Middle frontal gyrus (tissue), 1 donor: ENCODE measurements at regions not wholly inside any gene's neighbourhood (a gene's known extent, or its start where the extent isn't known, plus 50 kb on each side); places are given as distances from the start of the nearest gene placed in this dataset.
"Not testable (repeated sequence)": the region's sequence is repeated elsewhere in the genome, so short reads cannot be mapped to it uniquely, and the experiment has no call there.

Source experiments
- DNase-seq: peaks from one replicate; pipeline ENCODE4 v3.0.0-alpha.2; 2015; ENCODE audit warnings: low spot score; ENCODE audit errors: extremely low spot score

GRCh38 chr5:40226906-40227305 is 452.8 kb upstream of the PTGER4 start:
- DNase-seq, result no peak

- DNase-seq, result not testable (repeated sequence)
Observed at GRCh38 chr5:40225147-40225546, 454.6 kb upstream of the PTGER4 start.

- DNase-seq, result no peak
Observed at GRCh38 chr5:40224421-40224820, 455.3 kb upstream of the PTGER4 start.

GRCh38 chr5:40223884-40224402 is 455.8 kb upstream of the PTGER4 start:
- DNase-seq, result no peak

- no peak for DNase-seq
Observed at GRCh38 chr5:40221796-40222195, 457.9 kb upstream of the PTGER4 start.

GRCh38 chr5:40221255-40221654 is 458.5 kb upstream of the PTGER4 start:
- DNase-seq, result no peak

GRCh38 chr5:40220260-40220659 is 459.5 kb upstream of the PTGER4 start:
- DNase-seq, result no peak

GRCh38 chr5:40217553-40217952 is 462.2 kb upstream of the PTGER4 start:
- DNase-seq, result no peak

- DNase-seq, result no peak
Observed at GRCh38 chr5:40210694-40211093, 469.0 kb upstream of the PTGER4 start.

- no peak for DNase-seq
Observed at GRCh38 chr5:40206030-40206429, 473.7 kb upstream of the PTGER4 start.

GRCh38 chr5:40204144-40204543 is 475.6 kb upstream of the PTGER4 start:
- no peak for DNase-seq

GRCh38 chr5:40202814-40203440 is 476.8 kb upstream of the PTGER4 start:
- no peak for DNase-seq

- DNase-seq, result no peak
Observed at GRCh38 chr5:40198736-40199135, 481.0 kb upstream of the PTGER4 start.

GRCh38 chr5:40195574-40195973 is 484.1 kb upstream of the PTGER4 start:
- not testable (repeated sequence) for DNase-seq

- DNase-seq, result no peak
Observed at GRCh38 chr5:40191150-40191549, 488.6 kb upstream of the PTGER4 start.

GRCh38 chr5:40172721-40173120 is 507.0 kb upstream of the PTGER4 start:
- no peak for DNase-seq

GRCh38 chr5:40171971-40172370 is 507.7 kb upstream of the PTGER4 start:
- no peak for DNase-seq

- DNase-seq, result no peak
Observed at GRCh38 chr5:40167283-40167682, 512.4 kb upstream of the PTGER4 start.

GRCh38 chr5:40166802-40167201 is 512.9 kb upstream of the PTGER4 start:
- no peak for DNase-seq

GRCh38 chr5:40165789-40166728 is 513.7 kb upstream of the PTGER4 start:
- no peak for DNase-seq

GRCh38 chr5:40165106-40165788 is 514.5 kb upstream of the PTGER4 start:
- no peak for DNase-seq

GRCh38 chr5:40160435-40160834 is 519.3 kb upstream of the PTGER4 start:
- DNase-seq, result no peak
